Left lung (tissue), 4 donors: ENCODE measurements at regions not wholly inside any gene's neighbourhood (a gene's known extent, or its start where the extent isn't known, plus 50 kb on each side); places are given as distances from the start of the nearest gene placed in this dataset.

Experiments used
- ATAC-seq: fragments of 200-7000 bp; cut with Tn5 transposase; one replicate; pipeline ENCODE4 v1.9.1; 2020; ENCODE audit warnings: moderate library complexity
- DNase-seq, 4 donors: peaks; one replicate each; pipeline ENCODE4 v3.0.0-alpha.2; 2013 to 2020
- H3K27ac ChIP-seq, 2 donors: fragments of 200-600 bp; sonication (generic) in 1 of 2; one replicate each; pipeline versions ENCODE4 v1.5.0 to v1.8.0; 2020 to 2021
- H3K27me3 ChIP-seq, 2 donors: fragments of 200-600 bp; sonication (generic) in 1 of 2; one replicate each; pipeline versions ENCODE4 v1.5.0 to v1.8.0; 2020 to 2021
- H3K36me3 ChIP-seq, 2 donors: fragments of 200-600 bp; sonication (generic) in 1 of 2; one replicate each; pipeline versions ENCODE4 v1.5.0 to v1.8.0; 2020 to 2021
- H3K4me1 ChIP-seq, 2 donors: fragments of 200-600 bp; one replicate each; pipeline ENCODE4 v1.8.0; 2021
- H3K4me3 ChIP-seq, 2 donors: fragments of 200-600 bp; sonication (generic) in 1 of 2; one replicate each; pipeline versions ENCODE4 v1.5.0 to v1.8.0; 2020 to 2021; ENCODE audit warnings: mild to moderate bottlenecking in 1 of 2
- H3K9me3 ChIP-seq, 2 donors: fragments of 200-600 bp; sonication (generic) in 1 of 2; one replicate each; pipeline versions ENCODE4 v1.5.0 to v1.8.0; 2020 to 2021
- CTCF ChIP-seq, 2 donors: fragments of 200-600 bp; sonication (generic) in 1 of 2; IDR thresholded peaks; one replicate each; pipeline versions ENCODE4 v1.5.0 to v1.8.0; 2021; ENCODE audit warnings: antibody characterized with exemption in 2 of 2
- intact Hi-C, 2 donors: fragments of 100-400 bp; cut with DNase I; formaldehyde crosslinking; loops; one replicate each; pipeline versions ENCODE4 v1.11.2 to v1.14.2; 2022
- donor health status: DM: no; HTN: yes; CAD: no.
- donor health status: DM: no; HTN: no; CAD: no.

- no peak for ATAC-seq
- Histone ChIP-seq H3K4me1 (no peaks in the 10 kb centered on the region), H3K9me3 (no peaks in the 10 kb centered on the region), H3K4me3 (no peak overlapping the region), H3K27me3 (no peaks in the 10 kb centered on the region), H3K27ac (no peak overlapping the region), H3K36me3 (no peaks in the 10 kb centered on the region)
- TF ChIP-seq CTCF (IDR thresholded peaks at IDR 0.05): no peak
- intact Hi-C loops: no loop called here
- no peak for DNase-seq
These were observed 56.6 kb upstream of the SCOC start for GRCh38 chr4:140316799-140317198.

GRCh38 chr4:140315970-140316369 is 57.5 kb upstream of the SCOC start:
- intact Hi-C loops: no loop called here
- Histone ChIP-seq H3K4me3 (no peak overlapping the region), H3K4me1 (no peaks in the 10 kb centered on the region), H3K36me3 (no peaks in the 10 kb centered on the region), H3K9me3 (no peaks in the 10 kb centered on the region), H3K27me3 (no peaks in the 10 kb centered on the region), H3K27ac (no peak overlapping the region)
- no peak for TF ChIP-seq CTCF (IDR thresholded peaks at IDR 0.05)
- DNase-seq (no peak), ATAC-seq (no peak)

GRCh38 chr4:140315438-140315837 is 58.0 kb upstream of the SCOC start:
- Histone ChIP-seq H3K9me3 (no peaks in the 10 kb centered on the region), H3K27me3 (no peaks in the 10 kb centered on the region), H3K36me3 (no peaks in the 10 kb centered on the region), H3K4me1 (no peaks in the 10 kb centered on the region), H3K27ac (no peak overlapping the region), H3K4me3 (no peak overlapping the region)
- DNase-seq (no peak), ATAC-seq (no peak)
- intact Hi-C loops: no loop called here
- no peak for TF ChIP-seq CTCF (IDR thresholded peaks at IDR 0.05)

- no peak for DNase-seq
- TF ChIP-seq CTCF (IDR thresholded peaks at IDR 0.05): no peak
- Histone ChIP-seq H3K4me3 (no peak overlapping the region), H3K4me1 (no peaks in the 10 kb centered on the region), H3K27me3 (no peaks in the 10 kb centered on the region), H3K27ac (no peak overlapping the region), H3K36me3 (no peaks in the 10 kb centered on the region), H3K9me3 (no peaks in the 10 kb centered on the region)
- ATAC-seq: no peak
- intact Hi-C loops: no loop called here
These were observed 58.4 kb upstream of the SCOC start for GRCh38 chr4:140315019-140315418.

GRCh38 chr4:140312100-140312499 is 61.3 kb upstream of the SCOC start:
- Histone ChIP-seq H3K27me3 (no peaks in the 10 kb centered on the region), H3K36me3 (no peaks in the 10 kb centered on the region), H3K27ac (no peak overlapping the region), H3K9me3 (no peaks in the 10 kb centered on the region), H3K4me3 (no peak overlapping the region), H3K4me1 (no peaks in the 10 kb centered on the region)
- ATAC-seq (no peak), DNase-seq (no peak)
- TF ChIP-seq CTCF (IDR thresholded peaks at IDR 0.05): no peak
- intact Hi-C loops: no loop called here
